Caco-2 (cell line): ENCODE measurements at regions not wholly inside any gene's neighbourhood (a gene's known extent, or its start where the extent isn't known, plus 50 kb on each side); places are given as distances from the start of the nearest gene placed in this dataset.

Experiments
- BruUV-seq: library from RNA; stranded (reverse); fragments of 400-500 nt; replicated peaks from 2 replicates; lab custom pipeline; 2021; lab: Mats Ljungman, UMichigan
- CTCF ChIA-PET: fragments of 300-600 bp; sonication (Branson Sonifier 250); formaldehyde crosslinking; loops from one replicate; lab custom pipeline; 2022; ENCODE audit warnings: antibody characterized with exemption; lab: Charles Lee
- POLR2A ChIA-PET: fragments of 300-600 bp; sonication (Branson Sonifier 250); formaldehyde crosslinking; loops from one replicate; lab custom pipeline; 2022; ENCODE audit warnings: antibody characterized with exemption; lab: Charles Lee
- DNase-seq, 2 experiments: peaks; one replicate each; pipeline versions ENCODE4 v3.0.0 to v3.0.0-alpha.2; 2020 to 2022
- H3K27me3 ChIP-seq: replicated peaks from 2 replicates; pipeline ENCODE4 v1.6.0; 2011; ENCODE audit warnings: low read length; ENCODE audit not compliant: control insufficient read depth, insufficient read depth
- H3K36me3 ChIP-seq: 2 replicates; pipeline ENCODE4 v1.5.1; 2011; ENCODE audit warnings: low read length; ENCODE audit not compliant: control insufficient read depth, insufficient read depth
- H3K4me1 ChIP-seq: fragments of 250-450 bp; sonication (Bioruptor Pico); 2 replicates; pipeline ENCODE4 v1.5.1; 2020; ENCODE audit warnings: mild to moderate bottlenecking
- H3K4me3 ChIP-seq: 2 replicates; pipeline ENCODE4 v1.5.1; 2011; ENCODE audit warnings: low read depth, mild to moderate bottlenecking, control low read depth, low read length
- H3K9me3 ChIP-seq: fragments of 250-450 bp; sonication (Bioruptor Pico); 2 replicates; pipeline ENCODE4 v1.5.1; 2020; ENCODE audit warnings: mild to moderate bottlenecking, moderate library complexity
- H3K27ac Mint-ChIP-seq: one replicate; pipeline ENCODE4 v1.8.0; 2022; ENCODE audit warnings: mixed read lengths; ENCODE audit not compliant: unreplicated experiment
- H3K27me3 Mint-ChIP-seq: one replicate; pipeline ENCODE4 v1.8.0; 2022; ENCODE audit warnings: mixed read lengths; ENCODE audit not compliant: insufficient read depth, unreplicated experiment
- H3K36me3 Mint-ChIP-seq: one replicate; pipeline ENCODE4 v1.8.0; 2022; ENCODE audit warnings: mild to moderate bottlenecking, mixed read lengths; ENCODE audit not compliant: insufficient read depth, unreplicated experiment
- H3K4me1 Mint-ChIP-seq: one replicate; pipeline ENCODE4 v1.8.0; 2022; ENCODE audit warnings: low read depth, mixed read lengths; ENCODE audit not compliant: unreplicated experiment
- H3K4me3 Mint-ChIP-seq: one replicate; pipeline ENCODE4 v1.8.0; 2022; ENCODE audit warnings: mild to moderate bottlenecking, moderate library complexity, mixed read lengths; ENCODE audit not compliant: unreplicated experiment
- H3K9me3 Mint-ChIP-seq: one replicate; pipeline ENCODE4 v1.8.0; 2022; ENCODE audit warnings: mixed read lengths; ENCODE audit not compliant: unreplicated experiment
- CTCF ChIP-seq, 2 experiments: fragments of 200-600 bp in 1 of 2; IDR thresholded peaks; 1 replicate in 1 of 2; 2 replicates in 1 of 2; pipeline versions ENCODE4 v1.5.1 to v1.8.0; 2011 to 2022; ENCODE audit warnings: antibody characterized with exemption in 1 of 2, control low read depth in 1 of 2, inconsistent platforms in 1 of 2, low read depth in 1 of 2, low read length in 1 of 2, mild to moderate bottlenecking in 1 of 2, moderate library complexity in 1 of 2; ENCODE audit not compliant: insufficient read depth in 1 of 2, severe bottlenecking in 1 of 2, unreplicated experiment in 1 of 2
- intact Hi-C: fragments of 100-400 bp; cut with micrococcal nuclease; formaldehyde crosslinking; loops from one replicate; pipeline ENCODE4 v1.10.0; 2022; ENCODE audit not compliant: unreplicated experiment

- H3K27me3 ChIP-seq, result no peaks in the 10 kb centered on the region
- Mint-ChIP-seq H3K36me3 (peaks cover 13% of the 10 kb centered on the region), H3K27ac (no peak overlapping the region), H3K27me3 (no peaks in the 10 kb centered on the region), H3K9me3 (peaks cover 14% of the 10 kb centered on the region), H3K4me1 (peaks cover 35% of the 10 kb centered on the region), H3K4me3 (no peak overlapping the region)
- POLR2A ChIA-PET, result no interaction called here
- no peak for DNase-seq
- H3K4me1 ChIP-seq, result peaks cover 41% of the 10 kb centered on the region
- no peaks in the 10 kb centered on the region for H3K9me3 ChIP-seq
- CTCF ChIA-PET, result no interaction called here
- intact Hi-C loops, result loop anchor here (5.0 kb wide), 2 partner anchors 413 to 442 kb away; no protein-coding TSS in a partner anchor
- no TSS peak for BruUV-seq
- no peak for TF ChIP-seq CTCF (IDR thresholded peaks at IDR 0.05; ENCODE audit: insufficient read depth in 1 of 2, low read depth in 1 of 2, low read length in 1 of 2, severe bottlenecking in 1 of 2, unreplicated experiment in 1 of 2)
- H3K36me3 ChIP-seq, result no peaks in the 10 kb centered on the region
- no peak overlapping the region for H3K4me3 ChIP-seq
Measured at GRCh38 chr12:42924482-42924881, 334.9 kb upstream of the PRICKLE1 start.

DNA sequence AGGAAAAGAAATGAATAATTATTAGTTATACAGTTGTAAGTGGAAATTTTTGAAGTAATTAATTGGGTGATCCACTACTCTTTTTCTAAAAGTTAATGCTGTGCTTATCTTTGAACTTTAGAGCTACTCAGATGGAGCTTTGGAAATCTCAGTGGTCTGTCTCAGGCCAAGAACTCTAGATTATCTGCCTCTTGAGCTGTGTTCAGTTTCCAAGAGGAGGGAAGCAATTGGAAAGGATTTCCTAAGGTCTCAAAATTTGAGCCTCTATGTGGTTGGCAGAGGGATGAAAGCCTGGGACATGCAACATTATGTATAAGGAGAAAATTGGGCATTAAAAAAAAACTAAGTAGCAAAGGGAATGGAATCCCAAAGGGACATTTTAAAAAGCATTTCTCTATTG, 334.0 kb upstream of the PRICKLE1 start:
- H3K36me3 ChIP-seq, result no peaks in the 10 kb centered on the region
- no peak overlapping the region for H3K4me3 Mint-ChIP-seq
- BruUV-seq, result no TSS peak
- H3K27me3 Mint-ChIP-seq, result no peaks in the 10 kb centered on the region
- peaks cover 41% of the 10 kb centered on the region for H3K4me1 ChIP-seq
- peaks cover 35% of the 10 kb centered on the region for H3K4me1 Mint-ChIP-seq
- no peak for TF ChIP-seq CTCF (IDR thresholded peaks at IDR 0.05; ENCODE audit: insufficient read depth in 1 of 2, low read depth in 1 of 2, low read length in 1 of 2, severe bottlenecking in 1 of 2, unreplicated experiment in 1 of 2)
- ChIA-PET CTCF (no interaction called here), POLR2A (no interaction called here)
- no peak overlapping the region for H3K4me3 ChIP-seq
- H3K9me3 ChIP-seq, result no peaks in the 10 kb centered on the region
- intact Hi-C loops, result loop anchor here (2.0 to 5.0 kb wide), 3 partner anchors 45 to 441 kb away; no protein-coding TSS in a partner anchor
- H3K27me3 ChIP-seq, result no peaks in the 10 kb centered on the region
- H3K36me3 Mint-ChIP-seq, result peaks cover 13% of the 10 kb centered on the region
- no peak for DNase-seq
- peaks cover 14% of the 10 kb centered on the region for H3K9me3 Mint-ChIP-seq
- H3K27ac Mint-ChIP-seq, result peak overlapping the region; percentile 91

- Mint-ChIP-seq H3K9me3 (peaks cover 14% of the 10 kb centered on the region), H3K36me3 (peaks cover 13% of the 10 kb centered on the region), H3K4me1 (peaks cover 35% of the 10 kb centered on the region), H3K27me3 (no peaks in the 10 kb centered on the region), H3K27ac (peak overlapping the region; percentile 91), H3K4me3 (peak overlapping the region; percentile 55)
- CTCF ChIA-PET, result no interaction called here
- no TSS peak for BruUV-seq
- intact Hi-C loops, result loop anchor here (2.0 to 5.0 kb wide), 3 partner anchors 46 to 441 kb away; no protein-coding TSS in a partner anchor
- POLR2A ChIA-PET, result no interaction called here
- Histone ChIP-seq H3K4me1 (peaks cover 41% of the 10 kb centered on the region), H3K4me3 (no peak overlapping the region), H3K9me3 (no peaks in the 10 kb centered on the region), H3K36me3 (no peaks in the 10 kb centered on the region), H3K27me3 (no peaks in the 10 kb centered on the region)
- no peak for DNase-seq
- no peak for TF ChIP-seq CTCF (IDR thresholded peaks at IDR 0.05; ENCODE audit: insufficient read depth in 1 of 2, low read depth in 1 of 2, low read length in 1 of 2, severe bottlenecking in 1 of 2, unreplicated experiment in 1 of 2)
Measured at GRCh38 chr12:42923156-42923555, 333.6 kb upstream of the PRICKLE1 start.
